Chondrocyte (in vitro differentiated cells): ENCODE measurements at regions not wholly inside any gene's neighbourhood (a gene's known extent, or its start where the extent isn't known, plus 50 kb on each side); places are given as distances from the start of the nearest gene placed in this dataset.

Source experiments
- DNase-seq: peaks from one replicate; pipeline ENCODE4 v3.0.0; 2021; ENCODE audit warnings: mixed read lengths, low spot score
- H3K27ac Mint-ChIP-seq: one replicate; pipeline ENCODE4 v1.8.0; 2021; ENCODE audit warnings: mild to moderate bottlenecking, moderate library complexity, mixed read lengths; ENCODE audit not compliant: unreplicated experiment
- H3K27me3 Mint-ChIP-seq: 2 replicates; pipeline ENCODE4 v1.8.0; 2021; ENCODE audit warnings: low read depth, mixed read lengths
- H3K36me3 Mint-ChIP-seq: 2 replicates; pipeline ENCODE4 v1.8.0; 2021; ENCODE audit warnings: low read depth, mixed read lengths
- H3K4me1 Mint-ChIP-seq: 2 replicates; pipeline ENCODE4 v1.8.0; 2021; ENCODE audit warnings: low read depth, mild to moderate bottlenecking, mixed read lengths
- H3K4me3 Mint-ChIP-seq: one replicate; pipeline ENCODE4 v1.8.0; 2021; ENCODE audit warnings: mild to moderate bottlenecking, moderate library complexity, mixed read lengths; ENCODE audit not compliant: unreplicated experiment
- H3K9me3 Mint-ChIP-seq: 2 replicates; pipeline ENCODE4 v1.8.0; 2021; ENCODE audit warnings: low read depth, mixed read lengths
- CTCF ChIP-seq: fragments of 200-600 bp; sonication (generic); IDR thresholded peaks from 2 replicates; pipeline ENCODE4 v1.5.0; 2021; ENCODE audit warnings: antibody characterized with exemption, mild to moderate bottlenecking, moderate library complexity

- H3K27ac Mint-ChIP-seq: no peak overlapping the region
- TF ChIP-seq CTCF: no peak
- H3K4me3 Mint-ChIP-seq: no peak overlapping the region
- no peaks in the 10 kb centered on the region for H3K4me1 Mint-ChIP-seq
- no peaks in the 10 kb centered on the region for H3K9me3 Mint-ChIP-seq
- DNase-seq: no peak
- no peaks in the 10 kb centered on the region for H3K36me3 Mint-ChIP-seq
- H3K27me3 Mint-ChIP-seq: peaks cover 2% of the 10 kb centered on the region
These were observed 106.7 kb downstream of the FAM174A start for GRCh38 chr5:100641833-100642232.

GRCh38 chr5:100643473-100643872 lies 108.3 kb downstream of the FAM174A start:
- Mint-ChIP-seq H3K36me3 (no peaks in the 10 kb centered on the region), H3K4me1 (peaks cover 7% of the 10 kb centered on the region), H3K9me3 (no peaks in the 10 kb centered on the region), H3K4me3 (no peak overlapping the region), H3K27me3 (no peaks in the 10 kb centered on the region), H3K27ac (no peak overlapping the region)
- no peak for DNase-seq
- no peak for TF ChIP-seq CTCF

GRCh38 chr5:100644185-100644584 lies 109.0 kb downstream of the FAM174A start:
- H3K4me1 Mint-ChIP-seq: peaks cover 7% of the 10 kb centered on the region
- no peaks in the 10 kb centered on the region for H3K36me3 Mint-ChIP-seq
- no peak for TF ChIP-seq CTCF
- no peak for DNase-seq
- no peak overlapping the region for H3K4me3 Mint-ChIP-seq
- H3K27me3 Mint-ChIP-seq: peaks cover under 1% of the 10 kb centered on the region
- H3K27ac Mint-ChIP-seq: no peak overlapping the region
- no peaks in the 10 kb centered on the region for H3K9me3 Mint-ChIP-seq

- Mint-ChIP-seq H3K27ac (no peak overlapping the region), H3K9me3 (no peaks in the 10 kb centered on the region), H3K4me3 (no peak overlapping the region), H3K4me1 (peaks cover 7% of the 10 kb centered on the region), H3K36me3 (no peaks in the 10 kb centered on the region), H3K27me3 (peaks cover 1% of the 10 kb centered on the region)
- DNase-seq: no peak
- no peak for TF ChIP-seq CTCF
These were observed 109.6 kb downstream of the FAM174A start for GRCh38 chr5:100644776-100645175.

- no peak for TF ChIP-seq CTCF
- no peak overlapping the region for H3K27ac Mint-ChIP-seq
- no peaks in the 10 kb centered on the region for H3K9me3 Mint-ChIP-seq
- peaks cover 7% of the 10 kb centered on the region for H3K4me1 Mint-ChIP-seq
- no peak for DNase-seq
- no peaks in the 10 kb centered on the region for H3K36me3 Mint-ChIP-seq
- no peak overlapping the region for H3K4me3 Mint-ChIP-seq
- H3K27me3 Mint-ChIP-seq: peaks cover 5% of the 10 kb centered on the region
These were observed 110.8 kb downstream of the FAM174A start for GRCh38 chr5:100646011-100646410.
